Rectal smooth muscle tissue (tissue), 1 donor: ENCODE measurements at regions not wholly inside any gene's neighbourhood (a gene's known extent, or its start where the extent isn't known, plus 50 kb on each side); places are given as distances from the start of the nearest gene placed in this dataset.
"Not testable (repeated sequence)": the region's sequence is repeated elsewhere in the genome, so short reads cannot be mapped to it uniquely, and the experiment has no call there.

Experiments
- H3K27ac ChIP-seq: one replicate; pipeline ENCODE4 v1.7.0; 2013; ENCODE audit warnings: low read depth, low read length, inconsistent platforms
- H3K27me3 ChIP-seq: one replicate; pipeline ENCODE4 v1.7.0; 2013; ENCODE audit warnings: low read length; ENCODE audit not compliant: control insufficient read depth, insufficient read depth
- H3K36me3 ChIP-seq: one replicate; pipeline ENCODE4 v1.7.0; 2013; ENCODE audit warnings: low read length; ENCODE audit not compliant: control insufficient read depth, insufficient read depth
- H3K4me1 ChIP-seq: one replicate; pipeline ENCODE4 v1.7.0; 2013; ENCODE audit warnings: low read length; ENCODE audit not compliant: control insufficient read depth, insufficient read depth
- H3K4me3 ChIP-seq: one replicate; pipeline ENCODE4 v1.7.0; 2013; ENCODE audit warnings: low read length
- H3K9ac ChIP-seq: one replicate; pipeline ENCODE4 v1.7.0; 2013; ENCODE audit warnings: low read length

DNA sequence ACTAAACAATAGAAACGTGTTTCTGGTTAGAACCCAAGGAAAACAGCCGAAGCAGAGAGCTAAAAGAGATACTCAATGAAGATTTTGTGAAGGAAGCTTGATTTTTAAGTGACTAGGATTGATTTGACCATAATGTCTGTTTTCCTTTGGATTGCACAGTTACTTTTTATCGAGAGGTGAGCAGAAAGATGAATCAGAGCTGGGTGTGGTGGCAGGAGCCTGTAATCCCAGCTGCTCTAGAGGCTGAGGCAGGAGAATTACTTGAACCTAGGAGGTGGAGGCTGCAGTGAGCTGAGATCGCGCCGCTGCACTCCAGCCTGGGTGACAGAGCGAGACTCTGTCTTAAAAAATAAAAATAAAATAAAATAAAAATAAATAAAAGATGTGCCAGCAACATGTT, 186.9 kb upstream of the HMHB1 start:
- not testable (repeated sequence) for H3K27me3 ChIP-seq, H3K4me3 ChIP-seq, H3K27ac ChIP-seq, H3K9ac ChIP-seq, H3K4me1 ChIP-seq, H3K36me3 ChIP-seq

DNA sequence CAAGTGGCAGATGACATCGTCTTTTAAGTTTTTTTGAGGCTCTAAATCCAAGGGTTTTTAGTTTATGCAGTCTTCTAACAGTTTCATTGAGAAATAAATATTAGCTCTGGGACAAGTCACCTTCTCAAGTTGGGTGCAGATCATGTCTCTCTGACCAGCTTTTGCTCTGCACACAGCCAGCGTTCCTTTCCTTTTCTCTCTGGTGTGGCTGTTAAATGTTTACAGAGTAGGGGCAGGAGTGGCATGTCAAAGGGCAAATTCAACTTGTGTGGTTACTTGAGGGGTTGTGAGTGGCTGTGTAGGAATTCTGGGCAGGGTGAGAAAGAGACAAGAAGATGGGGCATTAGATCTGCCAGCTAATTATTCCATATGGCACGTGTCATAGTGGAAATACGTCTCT, 187.5 kb upstream of the HMHB1 start:
- Histone ChIP-seq H3K4me3 (no peak overlapping the region), H3K36me3 (no peaks in the 10 kb centered on the region), H3K27me3 (no peaks in the 10 kb centered on the region), H3K4me1 (no peaks in the 10 kb centered on the region), H3K9ac (no peak overlapping the region), H3K27ac (no peak overlapping the region)

DNA sequence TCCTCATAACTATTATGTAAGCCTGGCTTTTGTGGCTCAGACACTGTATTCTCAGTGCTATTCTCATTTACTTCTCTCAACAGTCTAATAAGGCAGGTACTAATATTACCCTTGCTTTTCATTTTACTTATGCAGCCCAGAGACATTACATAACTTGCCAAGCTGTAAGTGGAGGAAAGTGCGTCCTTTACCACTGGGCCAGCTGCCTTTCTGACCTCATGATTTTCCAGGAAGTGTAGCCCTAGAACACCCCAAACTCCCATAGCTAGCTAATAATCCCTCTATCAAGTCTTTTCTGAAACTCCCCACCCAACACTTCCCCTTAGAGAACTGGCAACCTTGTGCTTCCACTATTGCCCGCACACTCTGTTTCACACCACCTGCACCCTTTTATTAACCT, 192.9 kb upstream of the HMHB1 start:
- Histone ChIP-seq H3K27ac (no peak overlapping the region), H3K36me3 (no peaks in the 10 kb centered on the region), H3K4me1 (no peaks in the 10 kb centered on the region), H3K27me3 (no peaks in the 10 kb centered on the region), H3K4me3 (no peak overlapping the region), H3K9ac (no peak overlapping the region)

DNA sequence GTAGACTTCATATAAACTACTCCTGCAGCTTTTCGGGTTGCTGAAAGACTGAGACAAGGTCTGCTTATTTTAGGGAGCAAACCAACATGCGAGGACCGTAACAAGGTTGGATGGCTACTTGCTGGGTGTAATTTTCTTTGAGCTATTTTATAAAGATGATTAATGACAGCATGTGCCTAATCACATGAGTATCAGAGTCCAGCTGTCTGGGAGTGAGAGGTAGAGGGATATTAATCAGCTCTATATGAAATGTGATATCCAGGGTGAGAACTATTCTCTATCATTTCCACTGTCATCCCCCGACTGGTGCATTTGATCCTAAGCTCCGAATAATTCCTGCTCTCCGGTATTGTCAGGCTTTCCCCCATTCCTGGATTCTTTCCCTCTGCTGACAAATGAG, 193.8 kb upstream of the HMHB1 start:
- H3K27me3 ChIP-seq: no peaks in the 10 kb centered on the region
- H3K4me1 ChIP-seq: no peaks in the 10 kb centered on the region
- H3K4me3 ChIP-seq: no peak overlapping the region
- no peaks in the 10 kb centered on the region for H3K36me3 ChIP-seq
- H3K9ac ChIP-seq: no peak overlapping the region
- H3K27ac ChIP-seq: no peak overlapping the region

DNA sequence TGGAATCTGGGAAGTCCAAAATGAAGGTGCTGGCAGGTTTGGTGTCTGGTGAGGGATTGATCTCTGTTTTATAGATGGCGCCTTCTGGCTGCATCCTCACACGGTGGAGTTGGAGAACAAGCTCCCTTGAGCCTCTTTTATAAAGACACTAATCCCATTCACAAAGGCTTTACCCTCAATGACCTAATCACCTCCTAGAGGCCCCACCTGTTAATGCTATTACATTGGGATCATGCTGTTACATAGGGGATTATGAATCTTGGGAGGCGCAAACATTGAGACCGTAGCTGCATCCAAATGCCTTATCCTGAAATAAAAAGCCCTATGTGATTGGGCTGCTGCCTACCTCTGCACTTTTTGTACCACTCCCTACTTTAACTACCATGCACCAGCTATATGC, 197.1 kb upstream of the HMHB1 start:
- Histone ChIP-seq H3K27ac (no peak overlapping the region), H3K27me3 (no peaks in the 10 kb centered on the region), H3K9ac (no peak overlapping the region), H3K4me3 (no peak overlapping the region), H3K36me3 (no peaks in the 10 kb centered on the region), H3K4me1 (no peaks in the 10 kb centered on the region)

DNA sequence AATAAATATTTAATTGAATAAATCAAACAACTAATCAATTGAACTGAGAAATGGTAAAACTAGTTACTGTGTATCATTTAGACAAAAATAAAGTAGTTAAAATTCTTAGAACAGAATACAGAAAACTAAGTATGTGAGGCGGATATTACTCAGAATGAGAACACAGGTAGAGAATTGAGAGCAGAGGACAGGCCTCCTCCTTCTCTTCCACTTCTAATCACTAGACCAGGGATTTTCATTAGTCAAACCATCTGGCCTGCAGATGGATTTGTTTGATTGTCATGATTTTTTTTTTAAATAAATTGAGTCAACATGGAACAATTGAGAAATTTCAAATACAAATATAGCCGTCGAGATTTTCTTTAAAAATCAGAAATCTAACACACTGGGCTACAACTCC, 198.6 kb upstream of the HMHB1 start:
- no peak overlapping the region for H3K4me3 ChIP-seq
- H3K4me1 ChIP-seq: no peaks in the 10 kb centered on the region
- H3K36me3 ChIP-seq: no peaks in the 10 kb centered on the region
- no peak overlapping the region for H3K9ac ChIP-seq
- no peak overlapping the region for H3K27ac ChIP-seq
- H3K27me3 ChIP-seq: no peaks in the 10 kb centered on the region

DNA sequence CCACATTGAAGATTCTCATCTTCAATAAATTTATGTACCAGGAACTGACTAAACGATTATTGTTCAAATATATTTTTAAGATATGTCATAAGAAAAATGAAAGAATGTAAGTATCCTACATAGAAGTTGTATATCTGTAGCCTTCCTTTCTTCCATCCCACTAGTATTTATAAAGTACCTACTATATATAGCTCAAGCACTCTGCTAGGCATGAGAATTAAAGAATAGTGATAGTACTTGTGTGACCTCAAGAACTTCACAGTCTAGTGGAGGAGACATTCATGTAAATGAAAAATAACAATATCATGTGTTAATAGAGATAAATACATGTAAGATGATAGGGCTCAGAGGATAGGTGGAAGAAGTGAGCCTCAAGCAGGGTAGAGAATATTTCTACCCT, 201.0 kb upstream of the HMHB1 start:
- no peak overlapping the region for H3K4me3 ChIP-seq
- no peak overlapping the region for H3K27ac ChIP-seq
- H3K9ac ChIP-seq: no peak overlapping the region
- H3K27me3 ChIP-seq: no peaks in the 10 kb centered on the region
- H3K36me3 ChIP-seq: no peaks in the 10 kb centered on the region
- H3K4me1 ChIP-seq: no peaks in the 10 kb centered on the region

DNA sequence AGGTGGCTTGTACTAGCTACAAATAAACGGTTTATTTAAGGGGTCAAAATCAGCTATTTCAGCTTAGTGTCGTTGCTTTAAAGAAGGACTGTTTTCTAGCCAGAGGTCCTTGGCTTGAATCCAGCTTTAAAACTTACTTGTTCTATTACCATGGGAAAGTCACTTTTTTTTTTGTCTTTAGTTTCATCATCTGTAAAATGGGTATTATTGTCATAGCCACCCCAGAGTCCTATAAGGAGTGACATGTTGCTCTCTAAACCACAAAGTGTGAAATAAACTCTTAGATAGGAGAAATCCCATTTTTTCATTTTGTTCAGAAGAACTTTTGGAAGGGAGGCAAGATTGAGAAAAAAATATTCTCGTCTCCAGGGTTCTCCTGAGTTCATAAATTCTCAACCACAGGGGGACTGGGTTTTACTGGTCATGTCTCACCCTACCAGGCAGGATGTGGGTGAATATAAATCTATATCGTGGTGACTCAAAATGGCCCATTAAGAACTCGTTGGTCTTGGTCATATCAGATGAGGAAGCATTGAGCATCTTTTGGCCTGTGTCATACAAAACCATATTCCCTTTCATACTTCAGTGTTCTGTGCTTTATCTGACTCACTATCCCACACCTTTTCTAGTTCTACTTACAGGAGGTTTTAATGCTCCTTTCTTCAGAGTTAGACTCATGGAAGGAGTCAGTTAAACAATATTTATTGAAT, 202.7 kb upstream of the NR3C1 start:
- Histone ChIP-seq H3K27ac (no peak overlapping the region), H3K27me3 (no peaks in the 10 kb centered on the region), H3K4me1 (no peaks in the 10 kb centered on the region), H3K4me3 (no peak overlapping the region), H3K9ac (no peak overlapping the region), H3K36me3 (no peaks in the 10 kb centered on the region)

DNA sequence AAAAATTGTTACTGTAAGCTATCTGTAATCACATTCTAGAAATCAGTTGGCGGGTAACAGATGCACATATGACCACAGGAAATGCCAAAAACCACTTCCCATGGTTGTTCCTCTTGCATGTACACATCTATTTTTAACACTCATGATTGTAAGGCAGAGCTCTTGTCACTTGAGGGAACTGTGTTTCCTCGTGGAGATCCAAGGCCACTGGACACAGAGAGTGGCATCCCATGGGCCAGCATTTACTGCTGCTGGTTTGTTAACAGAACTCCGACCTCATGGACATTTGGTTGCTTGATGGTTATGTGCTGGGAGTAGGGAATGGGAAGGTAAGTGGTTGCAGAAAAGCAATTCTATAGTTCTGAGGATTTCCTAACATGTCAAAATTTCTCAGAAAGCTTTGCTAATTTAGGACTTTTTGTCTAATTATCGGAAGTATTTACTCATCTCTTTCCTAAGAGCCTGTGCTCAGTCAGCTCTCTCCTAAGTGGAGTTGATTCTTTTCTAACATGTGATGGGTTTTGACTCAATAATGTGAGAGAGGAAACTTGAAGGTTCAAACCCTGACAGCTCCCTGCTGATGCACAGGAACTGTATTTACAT, 202.0 kb upstream of the NR3C1 start:
- Histone ChIP-seq H3K9ac (no peak overlapping the region), H3K36me3 (no peaks in the 10 kb centered on the region), H3K4me1 (no peaks in the 10 kb centered on the region), H3K4me3 (no peak overlapping the region), H3K27me3 (no peaks in the 10 kb centered on the region), H3K27ac (no peak overlapping the region)

DNA sequence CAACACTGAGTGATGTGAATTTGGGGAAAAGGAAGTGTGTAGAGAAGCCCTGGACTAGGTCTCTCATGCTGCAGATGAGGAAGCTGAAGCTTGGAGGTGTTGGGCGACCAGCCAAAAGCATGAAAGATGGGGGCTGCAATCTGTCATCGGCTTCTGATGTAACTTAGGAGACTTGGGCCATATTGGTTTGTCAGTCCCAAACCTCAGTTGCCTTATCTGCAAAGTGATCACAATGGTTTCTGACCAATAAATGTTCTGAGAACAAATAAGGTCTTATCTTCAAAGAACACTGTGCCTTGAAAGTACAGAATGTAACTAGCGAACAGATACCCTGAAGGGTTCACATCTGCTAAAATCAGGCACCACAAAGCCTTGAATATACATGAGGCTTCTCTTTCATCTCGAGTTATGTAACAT, 198.4 kb upstream of the NR3C1 start:
- Histone ChIP-seq H3K27me3 (no peaks in the 10 kb centered on the region), H3K9ac (no peak overlapping the region), H3K36me3 (no peaks in the 10 kb centered on the region), H3K4me3 (no peak overlapping the region), H3K4me1 (no peaks in the 10 kb centered on the region), H3K27ac (no peak overlapping the region)

DNA sequence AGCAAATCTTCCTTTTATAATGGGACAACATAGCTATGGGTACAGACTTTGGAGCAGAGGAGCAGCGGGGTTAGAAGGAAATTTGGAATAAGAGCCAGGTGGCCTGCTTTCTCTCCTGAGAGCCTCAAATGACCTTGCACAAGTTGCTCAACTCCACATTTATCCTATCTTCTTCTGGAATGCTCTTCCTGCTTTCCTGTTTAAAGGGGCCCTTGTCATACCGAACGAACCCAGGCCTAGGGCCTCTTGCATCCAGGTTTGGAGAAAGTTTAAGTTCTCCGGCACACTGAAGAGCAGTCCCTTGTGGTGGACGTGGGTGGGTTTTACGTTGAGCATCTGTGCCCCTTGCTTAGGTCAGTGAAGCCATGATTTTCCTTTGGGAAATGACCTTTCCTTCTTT, 197.9 kb upstream of the NR3C1 start:
- Histone ChIP-seq H3K4me1 (no peaks in the 10 kb centered on the region), H3K27ac (no peak overlapping the region), H3K4me3 (no peak overlapping the region), H3K27me3 (no peaks in the 10 kb centered on the region), H3K36me3 (no peaks in the 10 kb centered on the region), H3K9ac (no peak overlapping the region)

DNA sequence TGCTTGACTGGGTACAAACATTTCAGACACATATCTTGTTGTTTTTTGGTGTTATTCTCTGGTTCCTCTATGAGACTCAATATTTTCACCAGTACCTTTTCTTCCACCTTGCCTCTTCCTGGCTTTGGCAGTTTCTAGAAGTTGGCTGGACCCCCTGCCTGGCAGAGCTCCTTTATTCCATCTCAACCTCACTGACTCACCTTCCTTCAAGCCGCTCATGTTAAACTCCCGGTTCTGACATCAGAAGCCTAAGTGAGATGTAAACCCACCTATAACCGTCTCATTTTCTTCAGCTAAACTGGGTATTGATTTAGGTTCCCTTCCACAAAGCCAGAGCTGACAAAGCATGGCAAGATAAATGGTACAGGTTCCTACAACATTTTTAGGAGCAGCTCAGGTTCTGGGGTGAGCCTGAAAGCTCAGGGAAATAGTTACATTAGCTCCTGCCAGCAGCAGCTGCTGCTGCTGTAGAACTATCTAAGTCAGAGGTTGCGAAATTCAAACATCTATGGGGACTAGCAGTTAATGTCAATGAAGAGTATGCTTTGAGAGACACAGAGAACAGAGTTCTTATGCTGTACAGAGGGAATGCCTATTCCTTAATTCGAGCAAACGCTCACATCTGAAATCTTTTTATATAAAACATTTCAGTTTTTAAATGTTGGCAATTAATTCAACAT, 197.1 kb upstream of the NR3C1 start:
- Histone ChIP-seq H3K27ac (no peak overlapping the region), H3K9ac (no peak overlapping the region), H3K36me3 (no peaks in the 10 kb centered on the region), H3K4me3 (no peak overlapping the region), H3K27me3 (no peaks in the 10 kb centered on the region), H3K4me1 (no peaks in the 10 kb centered on the region)

DNA sequence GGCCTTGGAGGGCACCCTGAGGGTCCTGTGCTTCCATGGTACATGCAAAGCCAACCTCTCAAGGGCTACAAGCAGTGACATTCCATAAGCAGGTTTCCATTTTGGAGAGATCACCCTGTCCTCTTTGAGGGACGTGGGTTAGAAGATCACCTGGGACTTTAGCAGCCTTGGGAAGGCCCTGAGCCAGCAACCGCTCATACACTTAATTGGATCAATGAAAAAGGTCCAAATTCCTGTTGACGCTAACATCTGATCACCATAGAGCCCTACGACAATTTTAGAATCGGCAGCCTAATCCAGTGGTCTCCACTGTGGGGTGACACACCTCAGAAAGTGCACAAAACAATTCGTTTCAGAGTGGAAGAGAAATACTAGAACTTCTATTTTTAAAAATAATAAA, 196.0 kb upstream of the NR3C1 start:
- H3K27ac ChIP-seq: no peak overlapping the region

More for the DNA sequence above, 196.0 kb upstream of the NR3C1 start:
- Histone ChIP-seq H3K27me3 (no peaks in the 10 kb centered on the region), H3K4me3 (no peak overlapping the region), H3K36me3 (no peaks in the 10 kb centered on the region), H3K9ac (no peak overlapping the region), H3K4me1 (no peaks in the 10 kb centered on the region)
